Activated naive CD4-positive, alpha-beta T cell (primary cell): ENCODE measurements at regions not wholly inside any gene's neighbourhood (a gene's known extent, or its start where the extent isn't known, plus 50 kb on each side); places are given as distances from the start of the nearest gene placed in this dataset.

Experiments
- DNase-seq, 4 experiments: peaks; one replicate each; lab custom pipeline; 2025; lab: John Stamatoyannopoulos, UW

- DNase-seq: no peak
These were observed 582.9 kb downstream of the INSC start for GRCh38 chr11:15697437-15698236.

- no peak for DNase-seq
These were observed 584.1 kb downstream of the INSC start for GRCh38 chr11:15698855-15699254.

GRCh38 chr11:15699978-15700377 is 585.3 kb downstream of the INSC start:
- no peak for DNase-seq

- DNase-seq: no peak
These were observed 585.7 kb downstream of the INSC start for GRCh38 chr11:15700456-15700855.

- no peak for DNase-seq
These were observed 589.3 kb downstream of the INSC start for GRCh38 chr11:15704064-15704463.

- no peak for DNase-seq
These were observed 589.8 kb downstream of the INSC start for GRCh38 chr11:15704556-15704955.

- no peak for DNase-seq
These were observed 591.2 kb downstream of the INSC start for GRCh38 chr11:15705891-15706290.

- no peak for DNase-seq
These were observed 592.5 kb downstream of the INSC start for GRCh38 chr11:15707194-15707593.

GRCh38 chr11:15707971-15708370 is 593.2 kb downstream of the INSC start:
- DNase-seq: no peak

GRCh38 chr11:15710580-15711275 is 596.0 kb downstream of the INSC start:
- DNase-seq: no peak

GRCh38 chr11:15711311-15711710 is 596.6 kb downstream of the INSC start:
- DNase-seq: no peak

GRCh38 chr11:15714641-15715399 is 600.1 kb downstream of the INSC start:
- DNase-seq: no peak

- no peak for DNase-seq
These were observed 601.8 kb downstream of the INSC start for GRCh38 chr11:15716550-15716949.

- DNase-seq: no peak
These were observed 605.7 kb downstream of the INSC start for GRCh38 chr11:15720460-15720859.

- no peak for DNase-seq
These were observed 609.2 kb downstream of the INSC start for GRCh38 chr11:15723966-15724365.

GRCh38 chr11:15724601-15725000 is 609.9 kb downstream of the INSC start:
- no peak for DNase-seq

- no peak for DNase-seq
These were observed 610.5 kb downstream of the INSC start for GRCh38 chr11:15725246-15725645.

GRCh38 chr11:15726221-15726746 is 611.6 kb downstream of the INSC start:
- no peak for DNase-seq

GRCh38 chr11:15726893-15727519 is 612.3 kb downstream of the INSC start:
- no peak for DNase-seq

- DNase-seq: no peak
These were observed 612.8 kb downstream of the INSC start for GRCh38 chr11:15727520-15727914.

GRCh38 chr11:15728207-15728606 is 613.5 kb downstream of the INSC start:
- DNase-seq: no peak
